ENCODE measurements at regions not wholly inside any gene's neighbourhood (a gene's known extent, or its start where the extent isn't known, plus 50 kb on each side); places are given as distances from the start of the nearest gene placed in this dataset.

DNA sequence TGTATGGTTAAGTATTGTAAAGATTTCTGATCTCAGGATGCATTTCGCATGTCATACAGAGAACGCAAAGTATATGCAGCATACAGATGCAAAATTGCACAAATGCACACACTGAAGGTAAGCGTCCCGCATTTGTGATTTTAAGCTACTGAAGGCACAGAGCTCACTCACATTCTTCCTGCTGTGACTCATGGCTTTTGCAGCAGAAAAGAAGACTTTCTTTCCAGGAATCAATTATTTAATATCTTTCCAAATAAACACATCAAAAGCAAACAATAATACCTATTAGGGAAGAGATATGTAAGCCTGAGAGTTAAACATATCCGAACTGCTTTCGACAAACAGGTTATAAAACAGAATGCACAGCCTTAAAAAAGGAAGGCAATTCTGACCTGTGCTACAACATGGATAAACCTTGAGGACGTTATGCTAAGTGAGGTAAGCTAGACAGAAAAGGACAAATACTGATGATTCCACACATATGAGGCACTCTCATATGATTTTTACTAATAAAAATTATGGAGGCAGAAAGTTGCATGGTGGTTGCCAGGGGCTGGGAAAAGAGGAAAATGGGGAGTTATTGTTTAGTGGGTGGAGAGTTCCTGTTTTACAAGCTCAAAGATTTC, 109.0 kb downstream of the TFAP2A start:
- no peak for DNase-seq (ENCODE audit: low spot score)

DNA sequence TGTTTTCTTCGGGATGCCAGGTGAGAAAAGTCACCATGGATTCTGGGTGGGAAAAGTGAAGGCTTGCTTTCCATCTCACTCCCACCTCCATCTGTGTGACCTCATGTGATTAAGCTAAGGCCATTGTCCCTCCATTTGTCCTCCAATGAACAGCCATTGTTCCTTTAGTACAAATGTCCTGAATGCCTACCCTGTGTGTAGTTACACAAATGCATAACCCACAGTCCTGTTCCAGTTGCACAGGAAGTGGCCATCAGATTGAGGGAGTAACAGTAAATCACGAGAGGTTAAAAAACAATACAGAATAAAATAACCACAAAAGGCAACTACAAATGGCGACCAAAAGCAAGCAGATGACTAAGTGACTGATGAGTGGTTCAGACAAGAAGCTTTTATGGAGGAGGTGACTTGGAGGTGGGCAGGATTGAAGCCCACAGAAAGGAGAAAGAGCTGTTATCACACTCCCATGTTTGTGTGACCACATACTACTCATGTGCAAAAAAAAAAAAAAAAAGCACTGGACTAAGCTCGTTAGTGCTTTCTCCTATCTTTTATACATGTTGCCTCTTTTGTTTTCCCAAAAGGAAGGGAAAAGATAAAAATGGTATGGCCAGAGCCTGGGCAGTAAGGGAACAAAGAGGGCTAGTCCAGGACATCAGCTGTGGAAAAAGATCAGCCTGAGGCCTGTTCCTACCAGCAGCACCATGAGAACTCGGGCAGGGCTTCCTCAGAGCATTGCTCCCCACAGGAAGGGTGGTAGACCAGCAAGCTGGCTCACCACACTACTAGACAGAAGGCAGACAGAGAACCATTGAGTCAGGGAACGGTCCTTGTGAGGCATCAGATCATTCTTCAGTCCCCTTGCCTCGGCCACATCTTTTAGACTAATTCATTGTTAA, 111.0 kb downstream of the TFAP2A start:
- no peak for DNase-seq (ENCODE audit: low spot score)

DNA sequence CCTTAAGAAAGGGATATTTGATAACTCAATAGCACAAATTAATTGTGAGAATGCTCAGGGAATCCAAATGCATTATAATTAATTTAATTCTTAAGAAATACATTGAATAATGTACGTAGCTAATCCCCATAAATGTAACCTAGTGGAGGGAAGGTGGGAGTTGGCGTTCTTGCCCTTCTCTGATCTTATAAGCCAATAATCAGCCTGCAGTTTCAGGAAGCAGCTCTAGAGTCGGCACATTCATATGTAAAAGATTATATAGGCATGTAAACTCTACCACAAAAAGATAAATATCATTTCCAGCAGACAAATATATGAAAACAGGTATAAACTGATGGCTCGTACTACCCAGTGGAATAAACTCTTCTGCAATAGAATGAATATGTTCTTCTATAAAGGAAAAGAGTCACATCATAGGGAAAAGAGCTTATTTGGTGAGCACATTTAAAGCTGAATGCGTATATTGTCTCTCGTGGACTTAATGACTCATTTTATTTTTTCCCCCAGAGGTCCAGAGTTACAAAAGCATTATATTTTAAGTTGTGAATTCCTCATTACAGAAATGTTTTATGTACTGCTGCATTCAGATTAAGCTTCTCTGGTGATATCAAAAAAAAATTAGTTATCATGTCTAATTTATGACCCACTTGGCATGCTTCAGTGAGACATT, 112.2 kb downstream of the TFAP2A start:
- no peak for DNase-seq (ENCODE audit: low spot score)

GRCh38 chr6:10300071-10300470, 114.8 kb downstream of the TFAP2A start:
- DNase-seq (ENCODE audit: low spot score): peak; percentile 48

GRCh38 chr6:10297832-10298231, 117.0 kb downstream of the TFAP2A start:
- no peak for DNase-seq (ENCODE audit: low spot score)

- no peak for DNase-seq (ENCODE audit: low spot score)
These were observed 136.1 kb downstream of the TFAP2A start for GRCh38 chr6:10278746-10279145.

DNA sequence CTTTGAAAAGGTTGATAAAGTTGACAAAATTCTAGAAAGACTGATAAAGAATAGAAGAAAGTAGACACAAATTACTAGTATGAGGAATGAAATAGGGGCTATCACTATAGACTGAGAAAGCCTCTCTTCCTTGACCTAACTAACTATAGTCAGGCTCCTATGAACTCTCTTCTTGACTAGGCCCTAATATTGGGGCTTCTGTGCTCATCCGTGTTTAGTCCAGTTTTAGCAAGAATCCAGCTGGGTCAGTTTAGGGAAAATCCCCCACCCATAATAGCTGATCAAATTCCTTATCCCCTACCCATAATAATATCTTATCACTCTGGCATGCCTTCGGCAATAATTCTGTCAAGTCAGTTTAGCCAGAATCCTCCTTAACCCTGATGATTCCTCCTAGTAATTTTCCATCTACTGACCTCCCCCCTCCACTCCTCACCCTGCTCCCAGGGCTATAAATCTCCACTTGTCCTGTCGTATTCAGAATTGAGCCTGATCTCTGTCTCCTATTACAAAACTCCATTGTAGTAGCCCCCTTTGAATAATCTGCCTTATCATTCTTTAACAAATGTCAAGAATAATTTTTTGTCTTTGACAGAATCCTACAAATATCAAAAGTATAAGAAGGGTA, 138.1 kb downstream of the TFAP2A start:
- DNase-seq (ENCODE audit: low spot score): no peak

DNA sequence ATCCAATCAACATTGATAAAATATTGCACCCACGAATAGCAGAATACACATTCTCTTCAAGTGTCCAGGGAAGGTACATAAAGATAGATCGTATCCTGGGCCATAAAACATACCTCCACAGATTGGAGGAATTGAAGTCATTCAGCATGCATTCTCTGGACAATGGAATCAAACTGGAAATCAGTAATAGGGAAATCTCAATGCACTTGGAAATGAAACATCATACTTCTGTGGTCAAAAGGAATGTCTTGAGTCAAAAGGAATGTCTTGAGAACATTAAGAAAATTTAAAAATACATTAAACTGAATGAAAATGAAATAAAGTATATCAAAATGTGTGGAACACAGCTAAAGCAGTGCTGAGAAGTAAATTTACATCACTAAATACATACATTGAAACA, 138.8 kb downstream of the TFAP2A start:
- DNase-seq (ENCODE audit: low spot score): no peak

- DNase-seq (ENCODE audit: low spot score): no peak
These were observed 142.3 kb downstream of the TFAP2A start for GRCh38 chr6:10272591-10272990.

DNA sequence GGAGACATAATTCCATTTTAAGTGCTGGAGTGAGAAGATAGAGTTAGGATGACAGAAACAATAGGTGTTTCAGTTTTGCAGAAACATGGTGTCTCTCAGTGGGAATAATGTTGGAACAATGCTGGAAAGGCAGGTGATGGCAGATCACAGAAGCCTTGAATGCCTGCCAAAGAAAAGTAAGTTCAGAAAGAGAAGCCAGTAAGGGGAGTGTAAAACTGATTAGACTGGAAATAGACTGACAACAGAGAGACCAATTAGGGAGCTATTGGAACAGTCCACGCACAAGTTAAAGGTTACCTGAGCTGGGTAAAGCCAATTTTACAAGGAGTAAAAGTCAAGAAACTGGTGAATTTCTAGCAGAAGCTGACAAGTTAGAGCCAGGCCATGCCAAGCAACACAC, 142.9 kb downstream of the TFAP2A start:
- no peak for DNase-seq (ENCODE audit: low spot score)

DNA sequence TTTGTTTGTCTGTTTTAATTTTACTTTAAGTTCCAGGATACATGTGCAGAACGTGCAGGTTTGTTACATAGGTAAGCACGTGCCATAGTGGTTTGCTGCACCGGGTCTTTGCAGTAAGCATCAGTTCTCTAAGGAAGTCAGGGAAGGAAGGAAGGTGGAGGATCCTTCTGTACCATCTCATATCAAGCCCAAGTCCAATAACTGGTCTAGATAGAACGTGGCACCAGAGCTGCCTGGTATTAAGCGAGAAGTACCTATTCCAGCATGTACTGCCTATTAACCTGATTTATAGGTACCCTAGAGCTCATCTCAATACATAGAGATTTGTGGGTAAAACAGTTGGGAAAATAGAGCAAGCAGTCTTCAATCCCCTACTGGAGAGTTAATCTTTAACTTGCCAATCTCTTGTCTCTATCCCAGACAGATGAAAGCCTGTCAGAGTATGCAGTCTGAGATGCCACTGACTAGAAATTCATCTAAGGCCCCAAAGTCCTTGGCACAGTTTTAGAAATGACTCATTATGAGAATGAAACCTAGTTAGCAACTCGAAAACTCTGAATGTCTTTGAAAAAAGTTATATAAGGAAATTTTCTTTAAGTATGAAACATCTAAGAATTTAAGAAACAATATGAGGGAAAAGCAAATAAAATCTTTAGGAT, 144.9 kb downstream of the TFAP2A start:
- DNase-seq (ENCODE audit: low spot score): no peak

- DNase-seq (ENCODE audit: low spot score): no peak
These were observed 146.1 kb downstream of the TFAP2A start for GRCh38 chr6:10268611-10269310.

- DNase-seq (ENCODE audit: low spot score): no peak
These were observed 146.8 kb downstream of the TFAP2A start for GRCh38 chr6:10268111-10268510.

DNA sequence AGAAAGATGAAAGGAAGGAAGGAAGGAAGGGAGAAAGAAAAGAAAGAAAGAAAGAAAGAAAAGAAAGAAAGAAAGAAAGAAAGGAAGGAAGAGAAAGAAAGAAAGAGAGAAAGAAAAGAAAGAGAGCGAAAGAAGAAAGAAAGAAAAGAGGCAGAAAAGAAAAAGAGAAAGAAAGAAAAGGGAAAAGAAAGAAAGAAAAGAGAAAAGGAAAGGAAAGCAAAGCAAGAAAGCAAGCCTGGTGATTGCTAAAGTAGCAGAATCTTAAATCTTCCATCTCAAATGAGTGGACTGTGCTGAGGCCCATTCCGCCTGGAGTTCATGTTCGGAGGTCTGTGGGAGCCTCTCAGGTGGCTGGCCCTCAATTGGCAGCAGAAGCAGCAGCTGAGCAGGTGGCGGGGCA, 148.4 kb downstream of the TFAP2A start:
- no peak for DNase-seq (ENCODE audit: low spot score)

GRCh38 chr6:10266061-10266460, 148.8 kb downstream of the TFAP2A start:
- no peak for DNase-seq (ENCODE audit: low spot score)

- DNase-seq (ENCODE audit: low spot score): no peak
These were observed 152.4 kb downstream of the TFAP2A start for GRCh38 chr6:10262505-10262904.

DNA sequence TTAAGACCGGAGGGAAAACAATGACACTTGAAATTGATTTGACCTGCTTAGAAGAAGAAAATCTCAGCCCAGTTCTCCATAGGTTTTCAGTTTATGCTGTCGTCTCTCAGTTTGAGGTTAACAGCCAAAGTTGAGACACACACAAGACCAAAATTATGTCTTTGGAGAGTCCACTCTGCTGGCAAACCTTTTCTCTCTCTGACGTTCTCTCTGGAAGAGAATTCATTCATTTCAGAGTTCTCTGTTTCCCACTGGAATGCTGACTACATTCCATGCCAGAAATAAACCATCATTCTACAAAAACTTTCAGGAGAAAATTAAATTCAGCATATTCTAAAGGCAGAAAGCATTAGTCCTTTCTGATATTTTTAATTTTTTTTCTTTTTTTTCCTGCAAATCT, 155.2 kb downstream of the TFAP2A start:
- no peak for DNase-seq (ENCODE audit: low spot score)

- no peak for DNase-seq (ENCODE audit: low spot score)
These were observed 156.5 kb downstream of the TFAP2A start for GRCh38 chr6:10258341-10258740.

- no peak for DNase-seq (ENCODE audit: low spot score)
These were observed 158.7 kb downstream of the TFAP2A start for GRCh38 chr6:10256113-10256690.

- DNase-seq (ENCODE audit: low spot score): no peak
These were observed 164.1 kb downstream of the TFAP2A start for GRCh38 chr6:10250655-10251220.

GRCh38 chr6:10248378-10248843, 166.5 kb downstream of the TFAP2A start:
- DNase-seq (ENCODE audit: low spot score): no peak

Data from SW480 (cell line).